Astrocyte (in vitro differentiated cells and primary cell): ENCODE measurements at regions not wholly inside any gene's neighbourhood (a gene's known extent, or its start where the extent isn't known, plus 50 kb on each side); places are given as distances from the start of the nearest gene placed in this dataset.

Source experiments
- DNase-seq: peaks from one replicate; pipeline ENCODE4 v3.0.0-alpha.2; 2010; ENCODE audit warnings: low read depth
- FAIRE-seq: peaks from 2 replicates; lab custom pipeline; 2011; peaks lifted over from hg19 to GRCh38; lab: Jason Lieb, UNC
- H2AFZ ChIP-seq: 2 replicates; pipeline ENCODE4 v1.6.0; 2012; ENCODE audit warnings: low read depth, low read length, inconsistent platforms
- H3K27ac ChIP-seq: 2 replicates; pipeline ENCODE4 v1.5.1; 2011; ENCODE audit warnings: low read depth, low read length, inconsistent platforms
- H3K27me3 ChIP-seq: 2 replicates; pipeline ENCODE4 v1.6.0; 2011; ENCODE audit warnings: low read length, inconsistent platforms; ENCODE audit not compliant: insufficient read depth
- H3K36me3 ChIP-seq: 2 replicates; pipeline ENCODE4 v1.5.1; 2011; ENCODE audit warnings: low read length, inconsistent platforms; ENCODE audit not compliant: insufficient read depth
- H3K4me1 ChIP-seq: 2 replicates; pipeline ENCODE4 v1.5.1; 2011; ENCODE audit warnings: low read length, inconsistent platforms; ENCODE audit not compliant: insufficient read depth
- H3K4me2 ChIP-seq: 2 replicates; pipeline ENCODE4 v1.6.0; 2012; ENCODE audit warnings: low read length, inconsistent platforms
- H3K4me3 ChIP-seq: 2 replicates; pipeline ENCODE4 v1.5.1; 2011; ENCODE audit warnings: low read depth, mild to moderate bottlenecking, low read length, inconsistent platforms; ENCODE audit not compliant: insufficient read depth
- H3K79me2 ChIP-seq: 2 replicates; pipeline ENCODE4 v1.6.0; 2012; ENCODE audit warnings: mild to moderate bottlenecking, low read length, inconsistent platforms; ENCODE audit not compliant: insufficient read depth
- H3K9ac ChIP-seq: 2 replicates; pipeline ENCODE4 v1.6.0; 2012; ENCODE audit warnings: mild to moderate bottlenecking, low read length, inconsistent platforms
- H3K9me3 ChIP-seq: 2 replicates; pipeline ENCODE4 v1.5.1; 2012; ENCODE audit warnings: low read depth, mild to moderate bottlenecking, low read length, inconsistent platforms; ENCODE audit not compliant: insufficient read depth
- H4K20me1 ChIP-seq: 2 replicates; pipeline ENCODE4 v1.6.0; 2012; ENCODE audit warnings: low read length, inconsistent platforms; ENCODE audit not compliant: insufficient read depth
- H3K27ac Mint-ChIP-seq: one replicate; pipeline ENCODE4 v1.8.0; 2021; ENCODE audit warnings: mild to moderate bottlenecking, mixed read lengths; ENCODE audit not compliant: unreplicated experiment
- H3K27me3 Mint-ChIP-seq: one replicate; pipeline ENCODE4 v1.8.0; 2021; ENCODE audit warnings: low read depth, mixed read lengths; ENCODE audit not compliant: unreplicated experiment
- H3K36me3 Mint-ChIP-seq: one replicate; pipeline ENCODE4 v1.8.0; 2021; ENCODE audit warnings: low read depth, mixed read lengths; ENCODE audit not compliant: unreplicated experiment
- H3K4me1 Mint-ChIP-seq: one replicate; pipeline ENCODE4 v1.8.0; 2021; ENCODE audit warnings: low read depth, mixed read lengths; ENCODE audit not compliant: unreplicated experiment
- H3K4me3 Mint-ChIP-seq: one replicate; pipeline ENCODE4 v1.8.0; 2021; ENCODE audit warnings: mild to moderate bottlenecking, moderate library complexity, mixed read lengths; ENCODE audit not compliant: unreplicated experiment
- H3K9me3 Mint-ChIP-seq: one replicate; pipeline ENCODE4 v1.8.0; 2021; ENCODE audit warnings: mild to moderate bottlenecking, mixed read lengths; ENCODE audit not compliant: unreplicated experiment
- CTCF ChIP-seq: IDR thresholded peaks from 2 replicates; pipeline ENCODE4 v1.5.1; 2011; ENCODE audit warnings: low read depth, mild to moderate bottlenecking, inconsistent platforms, low read length, moderate library complexity; ENCODE audit not compliant: insufficient read depth
- EZH2 ChIP-seq: IDR thresholded peaks from 2 replicates; pipeline ENCODE4 v1.6.1; 2012; ENCODE audit warnings: mild to moderate bottlenecking, low read length, inconsistent platforms; ENCODE audit not compliant: insufficient read depth

- no peak overlapping the region for H3K4me3 ChIP-seq
- Mint-ChIP-seq H3K36me3 (no peaks in the 10 kb centered on the region), H3K9me3 (no peaks in the 10 kb centered on the region), H3K4me1 (no peaks in the 10 kb centered on the region), H3K4me3 (no peak overlapping the region), H3K27ac (no peak overlapping the region), H3K27me3 (no peaks in the 10 kb centered on the region)
- FAIRE-seq, result no peak
- DNase-seq, result no peak
- H3K36me3 ChIP-seq, result no peaks in the 10 kb centered on the region
- no peak for TF ChIP-seq EZH2
- no peak overlapping the region for H3K27ac ChIP-seq
- no peaks in the 10 kb centered on the region for H3K9me3 ChIP-seq
- no peaks in the 10 kb centered on the region for H3K79me2 ChIP-seq
- H4K20me1 ChIP-seq, result no peaks in the 10 kb centered on the region
- H3K4me2 ChIP-seq, result no peak overlapping the region
- no peaks in the 10 kb centered on the region for H3K4me1 ChIP-seq
- H2AFZ ChIP-seq, result no peak overlapping the region
- H3K27me3 ChIP-seq, result no peaks in the 10 kb centered on the region
- H3K9ac ChIP-seq, result no peak overlapping the region
These were observed 406.8 kb downstream of the PCDH7 start for GRCh38 chr4:31126881-31127398.

- Histone ChIP-seq H3K79me2 (no peaks in the 10 kb centered on the region), H2AFZ (no peak overlapping the region), H3K9ac (no peak overlapping the region), H3K36me3 (no peaks in the 10 kb centered on the region), H3K9me3 (no peaks in the 10 kb centered on the region), H3K4me2 (no peak overlapping the region), H3K4me1 (no peaks in the 10 kb centered on the region), H3K4me3 (no peak overlapping the region), H4K20me1 (no peaks in the 10 kb centered on the region), H3K27ac (no peak overlapping the region), H3K27me3 (no peaks in the 10 kb centered on the region)
- DNase-seq (no peak), FAIRE-seq (no peak)
- no peaks in the 10 kb centered on the region for H3K36me3 Mint-ChIP-seq
- no peaks in the 10 kb centered on the region for H3K4me1 Mint-ChIP-seq
- no peak overlapping the region for H3K27ac Mint-ChIP-seq
- no peak overlapping the region for H3K4me3 Mint-ChIP-seq
- no peaks in the 10 kb centered on the region for H3K27me3 Mint-ChIP-seq
- TF ChIP-seq EZH2 (no peak), CTCF (no peak)
- no peaks in the 10 kb centered on the region for H3K9me3 Mint-ChIP-seq
These were observed 410.8 kb downstream of the PCDH7 start for GRCh38 chr4:31130930-31131329.

GRCh38 chr4:31134720-31135119 is 414.6 kb downstream of the PCDH7 start:
- H3K27ac Mint-ChIP-seq, result no peak overlapping the region
- no peaks in the 10 kb centered on the region for H3K36me3 ChIP-seq
- no peak for DNase-seq
- H3K9me3 Mint-ChIP-seq, result no peaks in the 10 kb centered on the region
- H3K9me3 ChIP-seq, result no peaks in the 10 kb centered on the region
- H3K79me2 ChIP-seq, result no peaks in the 10 kb centered on the region
- H2AFZ ChIP-seq, result no peak overlapping the region
- no peak for TF ChIP-seq CTCF
- TF ChIP-seq EZH2, result no peak
- no peak overlapping the region for H3K4me2 ChIP-seq
- FAIRE-seq, result no peak
- H3K27me3 ChIP-seq, result no peaks in the 10 kb centered on the region
- H3K4me3 ChIP-seq, result no peak overlapping the region
- H3K4me3 Mint-ChIP-seq, result no peak overlapping the region
- H3K27me3 Mint-ChIP-seq, result no peaks in the 10 kb centered on the region
- no peaks in the 10 kb centered on the region for H3K36me3 Mint-ChIP-seq
- peaks cover 9% of the 10 kb centered on the region for H3K4me1 Mint-ChIP-seq
- H4K20me1 ChIP-seq, result no peaks in the 10 kb centered on the region
- no peak overlapping the region for H3K9ac ChIP-seq
- no peaks in the 10 kb centered on the region for H3K4me1 ChIP-seq
- H3K27ac ChIP-seq, result no peak overlapping the region
